ENCODE measurements at regions not wholly inside any gene's neighbourhood (a gene's known extent, or its start where the extent isn't known, plus 50 kb on each side); places are given as distances from the start of the nearest gene placed in this dataset.

DNA sequence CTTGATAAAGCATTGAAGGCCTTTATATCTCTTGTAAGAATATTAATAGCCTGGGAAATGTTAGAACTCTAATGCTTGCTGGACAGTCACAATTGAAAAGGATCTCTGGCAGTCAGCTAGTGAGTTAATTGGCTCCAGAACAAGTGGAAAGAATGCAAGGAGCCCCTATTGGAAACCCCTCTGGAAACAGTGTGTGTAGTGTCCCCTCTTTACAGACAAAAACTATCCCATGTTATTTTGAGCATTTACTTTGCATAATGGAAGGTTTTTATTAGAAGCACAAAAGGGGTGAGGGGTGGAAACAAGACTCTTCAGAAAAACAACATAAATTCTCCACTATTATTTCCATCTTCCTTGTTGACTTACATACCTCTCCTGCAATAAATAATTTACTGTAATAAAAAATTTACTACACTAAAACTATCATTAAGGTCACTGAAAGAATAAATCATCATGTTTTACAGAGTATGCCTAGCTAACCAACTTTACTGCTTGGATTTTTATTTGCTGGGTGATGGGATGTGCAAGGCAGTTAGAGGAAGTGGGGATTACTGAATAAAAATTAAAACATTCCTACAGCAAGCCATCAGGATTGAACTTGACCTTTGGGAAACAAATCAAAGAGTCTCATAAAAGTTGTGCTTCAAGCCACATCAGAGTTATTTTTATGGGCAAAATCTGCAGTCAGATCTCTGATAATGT lies 610.4 kb downstream of the TBC1D4 start:
- DNase-seq (ENCODE audit: low read depth), result no peak

DNA sequence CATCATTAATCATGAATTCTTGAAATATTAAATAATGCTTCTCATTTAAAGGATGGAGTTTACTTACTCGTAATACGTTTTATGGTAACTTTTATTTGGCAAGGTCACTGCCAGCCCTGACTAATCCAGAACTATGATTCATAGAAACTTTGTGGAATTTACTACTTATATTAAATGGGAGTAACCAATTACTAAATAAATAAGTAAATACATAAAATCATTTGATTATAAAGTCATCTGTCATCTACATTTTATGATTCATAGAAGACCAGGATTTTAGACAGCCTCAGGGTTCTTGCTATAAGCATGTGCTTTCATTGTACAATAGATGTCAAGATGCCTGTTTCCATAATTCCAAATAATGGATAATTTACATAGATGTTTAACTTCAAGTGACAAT lies 611.1 kb downstream of the TBC1D4 start:
- DNase-seq (ENCODE audit: low read depth), result no peak

DNA sequence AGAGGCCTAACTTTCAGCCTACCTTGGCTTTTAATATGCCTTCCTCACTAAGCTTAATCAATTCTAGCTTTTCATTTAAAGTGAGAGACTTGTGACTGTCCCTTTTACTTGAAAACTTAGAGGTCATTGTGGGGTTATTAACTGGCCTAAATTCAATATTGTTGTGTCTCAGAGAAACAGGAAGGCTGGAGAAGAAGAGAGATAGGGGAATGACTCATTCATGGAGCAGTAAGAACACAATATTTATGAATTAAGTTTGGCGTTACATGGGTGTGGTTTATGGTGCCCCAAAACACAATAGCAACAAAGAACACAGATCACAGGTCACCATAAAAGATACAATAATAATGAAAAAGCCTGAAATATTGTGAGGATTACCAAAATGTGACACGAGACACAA lies 612.1 kb downstream of the TBC1D4 start:
- no peak for DNase-seq (ENCODE audit: low read depth)

DNA sequence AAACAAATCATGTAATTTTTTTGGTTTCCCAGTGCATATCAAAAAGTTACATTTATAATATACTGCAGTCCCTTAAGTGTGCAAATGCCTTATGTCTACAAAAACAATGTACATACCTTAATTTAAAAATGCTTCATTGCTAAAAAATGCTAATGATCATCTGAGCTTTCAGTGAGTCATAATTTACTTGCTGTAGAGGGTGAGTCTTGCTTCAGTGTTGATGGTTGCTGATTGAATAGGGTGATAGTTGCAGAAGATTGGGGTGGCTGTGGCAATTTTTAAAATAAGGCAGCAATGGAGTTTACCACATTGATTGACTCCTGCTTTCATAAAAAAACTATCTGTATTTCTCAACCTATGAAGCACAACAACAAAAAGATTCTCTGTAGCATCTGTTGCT lies 613.9 kb downstream of the TBC1D4 start:
- no peak for DNase-seq (ENCODE audit: low read depth)

DNA sequence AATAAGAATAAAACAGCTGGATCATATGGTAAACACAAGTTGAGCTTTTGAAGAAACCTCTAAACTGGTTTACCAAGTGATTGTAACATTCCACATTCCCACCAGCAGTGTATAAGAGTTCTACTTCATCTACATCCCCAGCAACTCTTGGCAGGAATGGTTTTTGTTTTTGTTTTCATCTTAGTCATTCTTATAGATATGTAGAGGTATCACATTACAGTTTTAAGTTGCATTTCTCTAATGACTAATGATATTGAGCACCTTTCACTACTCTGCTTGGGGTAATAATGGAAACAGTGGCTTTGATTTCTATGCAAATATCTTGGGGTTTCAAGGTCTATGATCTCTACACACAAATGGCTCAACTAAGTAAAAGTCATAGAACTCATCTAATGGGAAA lies 614.5 kb downstream of the TBC1D4 start:
- no peak for DNase-seq (ENCODE audit: low read depth)

DNA sequence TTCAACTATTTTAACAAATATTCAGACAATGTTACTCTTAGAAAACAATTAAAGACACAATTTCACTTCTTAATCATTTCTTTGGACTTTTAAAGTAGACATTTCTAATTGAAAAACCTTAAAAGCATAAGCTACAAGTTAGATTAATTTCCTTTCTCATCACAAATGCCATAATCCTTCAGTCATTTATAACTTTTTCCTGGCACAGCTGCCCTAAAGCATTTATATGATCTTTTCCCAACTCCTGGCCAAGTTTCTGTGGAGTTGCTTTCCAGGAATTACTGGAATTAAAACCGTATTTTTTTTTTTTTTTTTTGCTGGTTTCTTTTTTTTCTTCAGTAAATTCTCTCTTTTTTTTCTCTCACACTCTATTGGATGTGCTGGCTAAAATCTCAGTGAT lies 615.9 kb downstream of the TBC1D4 start:
- DNase-seq (ENCODE audit: low read depth), result no peak

DNA sequence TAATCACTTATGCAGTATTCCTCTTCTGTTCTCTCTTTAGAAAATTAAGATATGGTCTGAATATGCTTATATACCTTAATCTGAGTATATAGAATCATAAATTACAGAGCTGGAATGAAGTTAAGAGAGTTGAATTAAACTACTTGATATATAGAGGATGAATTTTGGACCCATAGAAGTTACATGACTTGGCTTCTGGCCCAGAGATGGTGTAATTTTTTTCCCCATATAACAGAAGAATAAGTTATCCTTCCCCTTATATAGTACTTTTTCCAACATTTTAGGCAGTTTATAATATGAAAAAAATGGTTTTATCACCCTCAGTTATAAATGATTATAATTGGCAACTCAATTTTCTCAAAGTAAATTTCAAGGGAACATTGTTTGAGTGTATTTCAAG lies 616.3 kb downstream of the TBC1D4 start:
- no peak for DNase-seq (ENCODE audit: low read depth)

DNA sequence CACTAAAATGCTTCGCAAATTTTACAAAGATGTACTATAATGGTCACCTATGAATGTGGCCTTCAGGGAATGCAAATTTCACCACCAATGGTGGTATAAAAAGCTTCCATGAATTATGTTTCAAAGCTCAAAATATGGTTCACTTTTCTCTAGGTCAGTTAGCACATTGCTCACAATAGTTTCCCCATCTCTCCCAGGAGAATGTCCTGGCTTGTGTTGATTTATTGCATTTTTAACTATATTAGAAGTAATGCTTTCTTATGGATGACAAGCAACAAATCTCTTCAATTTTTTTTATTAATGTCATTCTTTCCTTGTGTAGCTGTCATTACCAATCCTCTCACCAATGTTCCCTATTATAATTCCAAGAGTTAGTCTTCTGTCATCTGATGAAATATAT lies 621.2 kb downstream of the TBC1D4 start:
- DNase-seq (ENCODE audit: low read depth), result no peak

DNA sequence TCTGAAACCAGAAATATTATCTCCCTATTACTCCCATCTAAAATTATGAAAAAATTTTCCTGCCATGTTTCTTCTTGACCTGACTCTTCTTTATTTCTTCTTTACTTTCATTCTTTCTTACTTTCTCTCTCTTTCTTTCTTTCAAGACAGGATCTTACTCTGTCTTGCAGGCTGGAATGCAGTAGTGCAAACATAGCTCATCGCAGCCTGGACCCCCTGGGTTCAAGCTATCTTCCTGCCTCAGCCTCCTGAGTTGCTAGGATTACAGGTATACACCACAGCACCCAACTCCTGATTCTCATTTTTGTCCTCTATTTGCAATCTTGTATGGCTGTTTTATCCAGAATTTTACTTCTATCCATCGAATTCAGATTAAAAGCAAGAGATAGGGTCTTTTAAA lies 631.1 kb downstream of the TBC1D4 start:
- no peak for DNase-seq (ENCODE audit: low read depth)

DNA sequence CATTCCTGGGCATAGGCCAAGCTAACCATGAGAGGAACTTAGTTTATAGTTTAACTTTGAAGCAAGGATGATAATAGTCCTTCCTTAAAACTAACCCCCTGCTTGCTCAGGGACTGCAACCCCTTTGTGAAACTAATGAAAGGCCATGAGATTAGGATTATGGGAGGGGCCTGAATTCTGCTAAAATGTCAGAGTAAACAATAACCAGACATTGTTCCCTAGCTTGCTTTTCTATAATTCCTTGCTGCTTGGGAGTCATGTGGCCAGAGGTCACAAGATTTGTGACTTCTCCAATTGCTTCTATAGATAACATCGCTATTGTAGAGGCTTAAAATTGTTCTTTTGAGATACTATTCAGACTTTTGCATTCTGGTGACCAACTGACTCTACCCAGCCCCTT lies 634.0 kb downstream of the TBC1D4 start:
- DNase-seq (ENCODE audit: low read depth), result no peak

DNA sequence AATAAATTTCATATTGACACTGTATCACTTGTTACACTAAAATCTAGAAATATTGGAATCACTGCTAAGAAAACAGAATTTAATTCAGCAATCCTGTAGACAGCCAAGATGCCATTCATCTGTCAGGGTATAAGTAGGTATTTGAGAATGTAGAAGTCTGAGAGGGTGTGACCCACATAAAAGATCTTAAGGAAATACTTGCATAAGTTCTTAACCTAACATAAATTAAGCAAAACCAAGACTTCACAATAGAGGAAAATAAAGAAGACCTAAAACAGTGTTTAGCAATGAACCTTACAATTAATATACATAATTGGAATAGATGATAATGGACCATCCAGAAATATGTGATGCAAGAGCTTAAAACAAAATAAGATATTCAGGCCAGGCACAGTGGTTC lies 636.2 kb downstream of the TBC1D4 start:
- no peak for DNase-seq (ENCODE audit: low read depth)

DNA sequence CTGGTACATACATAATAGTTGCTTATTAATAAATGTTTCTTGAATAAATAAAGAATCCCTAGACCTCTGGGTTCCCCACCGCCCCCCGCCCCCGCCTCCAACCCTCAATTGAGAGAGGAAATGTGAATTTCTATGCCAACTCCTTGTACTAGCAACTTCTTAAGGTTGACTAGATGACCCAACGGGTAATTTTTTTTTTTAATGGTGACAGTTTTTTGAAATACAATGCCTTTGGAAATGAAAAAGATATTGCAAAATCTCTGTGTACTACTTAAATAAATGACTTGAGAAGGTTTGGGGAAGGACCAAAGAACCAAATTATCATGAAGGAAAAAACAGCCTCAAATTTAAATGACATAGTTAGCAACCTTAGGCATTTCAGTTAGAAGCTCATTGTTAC lies 640.3 kb downstream of the TBC1D4 start:
- no peak for DNase-seq (ENCODE audit: low read depth)

DNA sequence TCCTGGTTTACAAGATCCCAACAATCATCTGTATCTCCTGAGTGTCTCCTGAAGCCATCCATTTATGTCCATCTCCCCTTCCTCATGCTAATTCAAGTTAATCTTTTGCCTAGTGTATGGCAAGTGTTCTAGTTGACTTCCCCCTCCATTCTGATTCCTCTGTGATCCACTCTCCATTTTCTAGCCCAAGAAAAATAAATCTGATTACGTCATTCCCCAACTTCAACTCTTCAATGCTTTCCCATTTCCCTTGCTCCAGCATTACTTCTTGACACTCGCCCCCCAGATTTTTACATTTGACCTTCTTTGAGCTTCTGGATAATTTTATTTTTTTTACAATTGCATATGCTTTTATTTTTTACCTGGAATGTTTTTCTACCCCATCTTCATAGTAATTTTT lies 640.8 kb downstream of the TBC1D4 start:
- DNase-seq (ENCODE audit: low read depth), result no peak

DNA sequence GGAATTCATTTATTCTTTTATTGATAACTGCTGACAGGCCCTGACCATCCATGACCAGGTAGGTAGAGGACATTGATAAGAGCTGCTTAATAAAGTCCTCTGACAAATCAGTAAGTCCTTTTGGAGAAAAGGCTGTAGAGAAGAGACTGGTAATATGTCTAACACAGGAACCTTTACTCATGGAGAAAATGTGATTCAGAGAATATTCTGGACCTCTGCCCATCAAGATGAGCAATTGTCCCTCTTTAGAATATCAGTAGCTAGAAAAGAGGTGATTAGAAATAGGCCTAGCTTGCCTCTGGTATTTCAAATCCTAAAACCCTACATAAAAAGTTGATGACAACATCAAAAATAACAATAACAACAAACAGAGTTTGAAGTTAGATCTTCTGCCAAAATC lies 642.3 kb downstream of the TBC1D4 start:
- DNase-seq (ENCODE audit: low read depth), result no peak

DNA sequence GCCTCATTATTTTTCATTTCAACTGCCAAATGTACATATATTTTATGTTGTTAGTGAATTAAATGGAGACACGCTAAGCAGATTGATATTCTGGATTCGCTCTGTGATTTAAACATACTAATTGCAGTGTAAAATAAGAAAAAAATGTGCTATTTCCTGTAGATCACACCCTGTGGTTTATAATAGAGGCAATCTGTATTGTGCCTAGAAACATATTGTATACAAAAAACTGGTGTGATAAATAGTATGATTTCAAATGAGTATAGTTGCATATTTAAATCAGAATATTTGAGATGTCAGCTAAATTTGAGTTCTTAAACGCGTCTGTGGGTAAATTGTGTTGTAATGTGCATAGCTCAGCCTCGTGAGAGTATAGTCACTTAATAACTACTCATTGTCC lies 643.9 kb downstream of the TBC1D4 start:
- DNase-seq (ENCODE audit: low read depth), result no peak

DNA sequence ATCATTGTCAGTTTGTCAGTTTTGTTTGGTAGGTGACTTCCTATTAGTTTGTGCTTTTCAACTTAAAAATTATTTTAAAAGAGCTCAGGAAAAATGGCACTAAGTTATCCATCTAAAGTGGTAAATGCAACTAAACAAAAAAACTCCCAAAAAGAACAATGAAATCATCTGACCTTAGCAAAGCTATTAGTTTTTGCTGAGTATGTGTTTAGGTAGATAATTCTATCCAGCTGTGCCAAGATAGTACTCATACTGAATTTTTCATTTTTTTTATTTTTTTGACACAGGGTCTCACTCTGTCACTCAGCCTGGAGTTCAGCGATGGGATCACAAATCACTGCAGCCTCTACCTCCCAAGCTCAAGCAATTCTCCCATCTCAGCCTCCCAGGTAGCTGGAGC lies 645.3 kb downstream of the TBC1D4 start:
- no peak for DNase-seq (ENCODE audit: low read depth)

DNA sequence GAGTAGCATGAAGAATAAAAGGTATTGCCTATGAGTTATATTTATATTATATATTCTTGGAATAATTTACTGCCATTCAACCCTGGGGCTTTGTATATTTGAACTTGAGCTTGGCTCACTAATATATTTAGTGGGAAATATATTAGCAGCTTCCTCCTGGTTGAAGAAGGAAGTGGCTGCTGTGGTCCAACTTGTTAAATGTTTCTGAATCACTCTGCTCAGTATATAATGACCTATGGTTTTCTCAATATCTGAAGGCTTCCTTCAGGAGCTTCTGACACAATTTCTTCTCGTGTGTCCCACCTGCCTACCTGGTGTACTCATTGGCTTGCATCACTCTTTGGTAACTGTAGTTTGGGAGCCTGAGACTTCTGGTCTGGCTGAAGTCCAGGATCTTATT lies 646.4 kb downstream of the TBC1D4 start:
- DNase-seq (ENCODE audit: low read depth), result no peak

DNA sequence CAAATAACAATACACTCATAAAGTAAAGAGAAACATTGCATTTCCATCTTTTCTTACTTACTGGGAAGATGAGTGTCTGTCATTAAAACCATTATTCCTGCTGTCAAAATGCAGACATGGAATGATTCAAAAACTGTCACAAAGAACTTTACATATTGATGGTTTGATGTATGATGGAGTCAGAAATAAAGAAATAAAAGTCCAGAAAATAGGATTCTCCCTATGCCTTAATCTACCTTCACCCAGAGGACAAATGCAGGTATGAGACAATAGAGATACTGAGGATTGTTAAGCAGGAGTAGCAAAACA lies 656.1 kb downstream of the TBC1D4 start:
- no peak for DNase-seq (ENCODE audit: low read depth)

DNA sequence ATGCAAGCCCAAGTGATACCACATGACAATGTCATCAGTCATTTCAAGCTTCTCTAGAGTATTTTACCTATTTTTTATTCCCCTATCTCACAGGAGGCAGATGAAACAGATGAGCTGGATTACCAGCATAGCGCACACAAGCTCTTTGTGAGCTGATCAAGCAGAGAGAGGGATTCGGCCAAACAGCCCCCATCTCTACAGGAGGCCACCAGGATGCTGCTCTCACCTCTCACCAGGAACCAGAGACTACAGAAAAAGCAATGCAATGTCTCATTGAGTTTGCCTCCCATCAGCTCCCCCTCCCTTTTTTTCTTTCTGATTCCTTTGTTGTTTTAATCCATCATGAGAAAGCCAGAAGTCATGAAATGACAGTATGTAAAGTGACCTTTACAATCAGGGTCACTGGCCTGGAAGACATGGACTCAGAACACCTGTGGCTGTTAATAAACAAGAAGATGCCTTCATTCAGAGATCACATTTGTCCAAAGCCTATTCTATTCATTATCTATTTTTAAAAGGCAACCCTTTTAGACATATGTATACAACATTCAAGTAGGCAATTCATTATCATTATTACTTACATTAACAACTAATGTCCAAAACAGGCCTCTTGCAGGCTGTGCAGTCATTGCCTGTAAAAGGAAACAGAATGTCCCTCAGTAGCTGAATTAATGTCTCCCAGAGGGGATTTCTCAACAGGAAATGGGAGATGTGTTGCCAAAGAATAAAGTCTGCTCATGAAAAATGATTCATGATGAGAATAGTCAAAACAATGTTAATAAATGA lies 656.6 kb downstream of the TBC1D4 start:
- DNase-seq (ENCODE audit: low read depth), result no peak

DNA sequence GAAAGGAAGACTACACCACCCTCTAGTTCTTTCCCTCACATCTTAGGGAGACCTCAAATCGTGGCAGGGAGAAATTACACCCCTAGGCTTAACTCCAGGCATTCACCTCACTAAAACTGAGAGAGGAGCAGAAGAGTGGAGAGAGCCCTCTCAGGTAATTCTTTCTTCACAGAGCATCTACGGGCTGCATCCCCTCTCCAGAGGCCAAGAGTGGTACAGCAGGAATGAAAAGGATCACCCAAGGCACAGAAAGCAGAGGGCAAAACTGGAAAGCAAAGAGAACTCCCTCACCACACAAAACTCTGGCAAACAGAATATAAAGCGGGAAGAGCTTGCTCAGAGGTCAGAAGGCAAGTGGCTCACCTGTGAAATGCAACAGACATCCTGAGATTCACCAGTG lies 661.2 kb downstream of the TBC1D4 start:
- no peak for DNase-seq (ENCODE audit: low read depth)

DNA sequence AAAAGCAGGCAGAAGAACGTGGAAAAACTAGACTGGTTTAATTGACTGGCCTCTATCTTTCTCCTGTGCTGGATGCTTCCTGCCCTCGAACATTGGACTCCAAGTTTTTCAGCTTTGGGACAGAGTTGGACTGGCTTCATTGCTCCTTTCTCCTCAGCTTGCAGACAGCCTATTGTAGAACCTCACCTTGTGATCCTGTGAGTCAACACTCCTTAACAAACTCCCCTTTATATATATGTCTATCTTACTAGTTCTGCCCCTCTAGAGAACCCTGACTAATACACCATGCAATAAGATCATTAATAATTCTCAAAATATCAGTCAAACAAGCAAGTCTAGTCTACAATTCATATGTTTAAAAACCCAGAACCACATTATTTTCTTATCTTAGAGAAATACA lies 662.4 kb downstream of the TBC1D4 start:
- DNase-seq (ENCODE audit: low read depth), result no peak

DNA sequence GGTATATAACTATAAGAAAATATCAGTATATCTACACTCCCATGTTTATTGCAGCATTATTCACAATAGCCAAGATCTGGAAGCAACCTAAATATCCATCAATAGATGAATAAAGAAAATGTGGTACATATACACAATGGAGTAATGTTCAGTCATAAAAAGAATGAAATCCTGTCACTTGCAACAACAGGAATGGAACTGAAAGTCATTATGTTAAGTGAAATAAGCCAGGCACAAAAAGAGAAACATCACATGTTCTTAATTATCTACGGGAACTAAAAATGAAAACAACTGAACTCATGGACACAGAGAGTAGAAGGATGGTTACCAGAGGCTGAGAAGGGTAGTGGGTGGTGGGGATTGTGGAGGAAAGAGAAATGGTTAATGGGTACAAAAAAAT lies 665.2 kb downstream of the TBC1D4 start:
- no peak for DNase-seq (ENCODE audit: low read depth)

DNA sequence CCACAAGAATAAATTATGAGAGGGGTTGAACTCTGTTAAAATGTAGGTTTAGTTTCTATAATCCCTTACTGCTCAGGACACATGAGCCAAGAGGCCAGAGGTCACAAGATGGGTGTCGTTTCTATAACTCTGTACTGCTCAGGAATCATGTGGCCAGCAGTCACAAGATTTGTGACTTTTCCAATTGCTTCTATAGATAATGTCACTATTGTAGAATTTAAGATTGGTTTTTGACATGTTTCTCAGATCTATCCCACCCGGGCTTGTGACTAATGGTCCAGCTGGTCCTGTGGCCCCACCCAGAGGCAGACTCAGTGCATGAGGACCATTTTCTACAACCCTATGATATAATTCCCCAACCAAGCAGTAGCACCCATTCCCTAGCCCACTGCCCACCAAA lies 662.0 kb upstream of the KLF12 start:
- DNase-seq (ENCODE audit: low read depth), result no peak

DNA sequence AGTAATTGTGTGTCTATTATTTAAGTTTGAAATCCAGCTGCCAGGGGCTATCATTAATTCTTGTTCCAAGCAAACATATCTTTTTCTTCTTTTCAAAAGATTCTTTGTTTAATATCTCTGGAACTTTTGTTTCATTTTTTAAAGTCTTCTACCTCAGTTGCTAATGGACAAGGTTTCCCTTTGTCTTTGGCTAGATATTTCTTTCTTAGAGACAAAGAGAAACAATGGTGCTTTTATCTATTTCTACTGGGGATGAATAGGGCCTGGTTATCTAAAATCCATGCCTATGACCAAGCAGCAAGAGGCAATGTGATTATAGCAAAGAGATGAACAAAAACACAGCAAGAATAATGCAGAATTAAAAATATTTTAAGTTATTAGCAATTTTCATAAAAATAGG lies 661.3 kb upstream of the KLF12 start:
- DNase-seq (ENCODE audit: low read depth), result no peak
